SJCRH30 (cell line): ENCODE measurements at regions not wholly inside any gene's neighbourhood (a gene's known extent, or its start where the extent isn't known, plus 50 kb on each side); places are given as distances from the start of the nearest gene placed in this dataset.

Source experiments
- DNase-seq, 2 experiments: peaks; one replicate each; pipeline ENCODE4 v3.0.0-alpha.2; 2015 to 2020
- H3K27ac ChIP-seq: fragments of 250-450 bp; sonication (Bioruptor Pico); 2 replicates; pipeline ENCODE4 v1.5.1; 2020; ENCODE audit warnings: mild to moderate bottlenecking, moderate library complexity
- H3K27me3 ChIP-seq: fragments of 250-450 bp; sonication (Bioruptor Pico); 2 replicates; pipeline ENCODE4 v1.5.1; 2020; ENCODE audit warnings: mild to moderate bottlenecking, moderate library complexity
- H3K36me3 ChIP-seq: fragments of 250-450 bp; sonication (Bioruptor Pico); 2 replicates; pipeline ENCODE4 v1.5.1; 2020; ENCODE audit warnings: mild to moderate bottlenecking, moderate library complexity
- H3K4me1 ChIP-seq: fragments of 250-450 bp; sonication (Bioruptor Pico); 2 replicates; pipeline ENCODE4 v1.5.1; 2020; ENCODE audit warnings: mild to moderate bottlenecking, moderate library complexity
- H3K4me3 ChIP-seq: fragments of 250-450 bp; sonication (Bioruptor Pico); 2 replicates; pipeline ENCODE4 v1.5.1; 2020; ENCODE audit warnings: mild to moderate bottlenecking, moderate library complexity
- H3K9me3 ChIP-seq: fragments of 250-450 bp; sonication (Bioruptor Pico); replicated peaks from 2 replicates; pipeline ENCODE4 v1.5.1; 2020; ENCODE audit warnings: mild to moderate bottlenecking, moderate library complexity

DNA sequence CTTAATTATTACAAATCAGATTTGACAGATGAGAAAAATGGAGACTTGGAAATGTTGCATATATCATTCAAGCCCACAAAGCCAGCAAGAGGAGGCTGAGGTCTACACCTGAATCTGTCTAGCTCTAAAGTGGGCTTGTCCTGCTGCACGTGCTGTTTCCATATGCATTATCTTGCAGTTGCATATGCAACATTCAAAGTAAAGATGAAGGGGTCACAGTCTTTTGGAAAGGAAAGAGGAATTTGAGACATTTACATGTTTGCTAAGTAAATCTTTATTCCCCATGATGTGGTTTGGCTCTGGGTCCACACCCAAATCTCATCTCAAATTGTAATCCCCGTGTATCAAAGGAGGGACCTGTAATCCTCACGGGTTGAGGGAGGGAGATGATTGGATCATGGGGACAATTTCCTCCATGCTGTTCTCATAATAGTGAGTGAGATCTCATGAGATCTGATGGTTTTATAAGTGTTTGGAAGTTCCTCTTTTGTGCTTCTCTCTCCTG lies 98.3 kb downstream of the BACH1 start:
- Histone ChIP-seq H3K27ac (no peak overlapping the region), H3K27me3 (no peaks in the 10 kb centered on the region), H3K4me3 (no peak overlapping the region), H3K4me1 (no peaks in the 10 kb centered on the region), H3K36me3 (no peaks in the 10 kb centered on the region), H3K9me3 (peaks cover 6% of the 10 kb centered on the region; the same call in 1 of the 2 replicates)
- no peak for DNase-seq

DNA sequence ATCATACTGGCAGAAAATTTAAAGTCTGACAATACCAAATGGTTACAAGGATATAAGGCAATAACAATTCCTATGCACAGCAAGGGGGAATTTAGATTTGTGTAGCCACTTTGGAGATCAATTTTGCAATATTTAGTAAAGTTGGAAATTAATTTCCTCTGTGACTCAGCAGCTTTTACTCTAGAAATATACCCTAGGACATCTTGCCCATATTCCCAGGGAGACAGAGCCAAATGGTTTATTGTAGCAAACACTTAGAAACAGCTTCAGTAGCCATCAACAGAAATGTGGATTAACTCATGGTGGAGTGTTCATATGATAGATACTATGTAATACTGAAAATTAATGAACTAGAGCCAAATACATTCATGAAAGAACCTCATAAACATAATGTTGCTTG lies 104.6 kb downstream of the BACH1 start:
- Histone ChIP-seq H3K4me1 (no peaks in the 10 kb centered on the region), H3K9me3 (peaks cover 6% of the 10 kb centered on the region; the same call in 1 of the 2 replicates), H3K27ac (no peak overlapping the region), H3K4me3 (no peak overlapping the region), H3K27me3 (no peaks in the 10 kb centered on the region), H3K36me3 (no peaks in the 10 kb centered on the region; the same call in 1 of the 2 replicates)
- no peak for DNase-seq

DNA sequence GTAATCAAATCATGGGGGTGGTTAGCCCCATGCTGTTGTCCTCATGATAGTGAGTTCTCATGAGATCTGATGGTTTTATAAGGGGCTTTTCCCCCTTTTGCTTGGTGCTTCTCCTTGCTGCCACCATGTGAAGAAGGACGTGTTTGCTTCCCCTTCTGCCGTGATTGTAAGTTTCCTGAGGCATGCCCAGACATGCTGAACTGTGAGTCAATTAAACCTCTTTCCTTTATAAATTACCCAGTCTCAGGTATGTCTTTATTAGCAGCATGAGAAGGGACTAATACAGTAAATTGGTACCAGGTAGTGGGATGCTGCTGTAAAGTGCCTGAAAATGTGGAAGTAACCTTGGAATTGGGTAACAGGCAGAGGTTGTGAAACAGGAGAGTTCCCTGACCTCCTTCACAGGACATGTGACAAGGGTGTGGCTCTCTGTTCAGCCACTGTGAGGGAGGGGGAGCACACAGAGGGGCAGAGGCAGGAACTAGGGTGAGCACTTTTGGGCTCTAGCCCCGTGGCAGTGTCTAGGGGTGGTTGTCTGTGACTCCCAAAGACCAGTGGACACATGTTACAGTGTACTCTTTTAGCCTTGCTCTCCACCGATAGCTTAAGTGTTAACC lies 105.3 kb downstream of the BACH1 start:
- no peaks in the 10 kb centered on the region for H3K4me1 ChIP-seq
- H3K27me3 ChIP-seq = no peaks in the 10 kb centered on the region
- H3K27ac ChIP-seq = no peak overlapping the region
- H3K36me3 ChIP-seq = no peaks in the 10 kb centered on the region; the same call in 1 of the 2 replicates
- H3K4me3 ChIP-seq = no peak overlapping the region
- peaks cover 6% of the 10 kb centered on the region; the same call in 1 of the 2 replicates for H3K9me3 ChIP-seq
- no peak for DNase-seq

DNA sequence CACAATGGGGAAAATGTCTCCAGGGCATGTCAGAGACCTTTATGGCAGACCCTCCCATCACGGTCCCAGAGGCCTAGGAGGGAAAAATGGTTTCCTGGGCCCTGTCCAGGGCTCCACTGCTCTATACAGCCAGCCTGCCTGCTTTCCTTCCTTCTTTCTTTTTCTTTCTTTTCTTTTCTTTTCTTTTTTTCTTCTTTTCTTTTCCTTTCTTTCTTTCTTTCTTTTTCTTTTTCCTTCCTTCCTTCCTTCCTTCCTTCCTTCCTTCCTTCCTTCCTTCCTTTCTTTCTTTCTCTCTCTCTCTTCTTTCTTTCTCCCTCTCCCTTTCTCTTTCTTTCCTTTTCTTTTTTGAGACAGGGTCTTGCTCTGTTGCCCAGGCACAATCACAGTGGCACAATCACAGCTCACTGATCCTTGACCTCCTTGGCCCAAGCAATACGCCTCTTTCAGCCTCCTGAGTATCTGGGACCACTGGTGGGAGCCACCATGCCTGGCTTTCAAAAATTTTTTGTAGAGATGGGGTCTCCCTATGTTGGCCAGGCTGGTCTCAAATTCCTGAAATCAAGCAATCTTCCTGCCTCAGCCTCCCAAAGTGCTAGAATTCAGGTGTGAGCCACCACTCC lies 106.9 kb downstream of the BACH1 start:
- no peaks in the 10 kb centered on the region; the same call in 1 of the 2 replicates for H3K9me3 ChIP-seq
- no peaks in the 10 kb centered on the region for H3K27me3 ChIP-seq
- H3K4me1 ChIP-seq = no peaks in the 10 kb centered on the region
- no peak overlapping the region for H3K27ac ChIP-seq
- no peaks in the 10 kb centered on the region; the same call in 1 of the 2 replicates for H3K36me3 ChIP-seq
- DNase-seq = no peak
- H3K4me3 ChIP-seq = no peak overlapping the region

DNA sequence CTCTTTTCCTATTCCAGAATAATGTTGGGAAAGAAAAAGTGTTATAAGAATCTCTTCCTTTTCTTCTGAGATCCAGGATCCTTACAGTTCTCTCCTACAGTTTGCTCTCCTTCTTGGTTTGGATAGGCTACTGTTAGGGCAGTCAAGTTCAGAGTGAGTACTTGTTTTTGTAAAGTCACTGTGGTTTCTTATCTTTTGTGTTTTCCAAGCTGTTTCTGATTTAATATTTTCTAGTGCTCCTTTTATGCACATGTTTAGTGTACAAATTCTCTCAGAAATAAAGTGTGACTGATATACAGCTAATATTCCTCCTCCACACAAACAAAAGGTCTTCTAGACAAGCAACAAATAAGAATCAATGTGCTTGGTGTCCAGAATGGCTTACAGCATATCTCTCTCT lies 107.7 kb downstream of the BACH1 start:
- no peak overlapping the region for H3K4me3 ChIP-seq
- no peak for DNase-seq
- no peaks in the 10 kb centered on the region; the same call in 1 of the 2 replicates for H3K36me3 ChIP-seq
- no peaks in the 10 kb centered on the region for H3K4me1 ChIP-seq
- no peaks in the 10 kb centered on the region for H3K9me3 ChIP-seq
- H3K27me3 ChIP-seq = no peaks in the 10 kb centered on the region
- H3K27ac ChIP-seq = no peak overlapping the region

DNA sequence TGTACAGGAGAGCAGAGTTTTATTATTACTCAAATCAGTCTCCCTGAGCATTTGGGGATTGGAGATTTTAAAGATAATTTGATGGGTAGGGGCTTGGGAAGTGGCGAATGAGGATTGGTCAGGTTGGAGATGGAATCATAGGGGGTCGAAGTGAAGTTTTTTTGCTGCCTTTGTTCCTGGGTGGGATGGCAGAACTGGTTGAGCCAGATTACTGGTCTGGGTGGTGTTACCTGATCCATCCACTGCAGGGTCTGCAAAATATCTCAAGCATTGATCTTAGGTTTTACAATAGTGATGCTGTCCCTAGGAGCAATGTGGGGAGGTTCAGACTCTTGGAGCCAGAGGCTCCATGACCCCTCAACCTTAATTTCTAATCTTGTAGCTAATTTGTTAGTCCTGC lies 108.8 kb downstream of the BACH1 start:
- Histone ChIP-seq H3K36me3 (no peaks in the 10 kb centered on the region; the same call in 1 of the 2 replicates), H3K4me1 (no peaks in the 10 kb centered on the region), H3K27me3 (no peaks in the 10 kb centered on the region), H3K4me3 (no peak overlapping the region), H3K9me3 (no peaks in the 10 kb centered on the region), H3K27ac (no peak overlapping the region)
- no peak for DNase-seq

DNA sequence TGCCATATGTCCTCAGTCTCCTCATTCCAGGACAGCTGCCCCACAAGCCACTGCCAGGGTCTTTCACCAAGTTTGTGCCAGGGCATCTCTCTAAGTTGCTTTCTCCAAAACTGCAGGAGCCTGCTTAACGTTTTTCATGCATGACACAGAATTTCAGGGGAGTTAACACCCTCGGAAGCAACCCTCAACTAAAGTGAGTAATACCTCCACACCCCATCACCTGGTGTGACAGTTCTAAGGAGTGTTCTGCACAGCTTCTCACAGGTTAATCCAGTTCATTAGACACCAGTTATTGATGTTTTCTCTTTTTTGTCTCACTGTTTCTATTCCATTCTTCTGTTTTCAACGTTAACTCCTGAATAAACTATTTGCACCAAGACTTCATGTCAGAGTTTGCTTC lies 115.0 kb downstream of the BACH1 start:
- Histone ChIP-seq H3K27ac (no peak overlapping the region), H3K4me1 (no peaks in the 10 kb centered on the region), H3K9me3 (no peaks in the 10 kb centered on the region), H3K4me3 (no peak overlapping the region), H3K36me3 (no peaks in the 10 kb centered on the region), H3K27me3 (no peaks in the 10 kb centered on the region)
- DNase-seq = no peak

DNA sequence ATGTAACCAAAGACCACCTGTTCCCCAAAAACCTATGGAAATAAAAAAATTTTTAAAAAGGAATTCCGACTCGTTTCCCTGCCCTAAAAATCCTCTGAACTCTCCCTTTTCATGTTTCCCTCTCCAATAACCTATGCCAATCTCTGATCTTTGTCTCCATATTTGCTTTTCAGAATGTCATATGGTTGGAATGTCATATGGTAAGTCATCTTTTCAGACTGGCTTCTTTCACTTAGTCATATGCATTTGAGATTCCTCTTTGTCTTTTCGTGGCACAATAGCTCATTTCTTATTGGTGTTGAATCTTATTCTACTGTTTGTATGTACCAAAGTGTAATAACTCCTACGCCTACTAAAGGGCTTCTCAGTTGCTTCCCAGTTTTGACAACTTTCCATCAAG lies 117.5 kb downstream of the BACH1 start:
- no peak overlapping the region for H3K27ac ChIP-seq
- H3K9me3 ChIP-seq = no peaks in the 10 kb centered on the region
- H3K27me3 ChIP-seq = no peaks in the 10 kb centered on the region
- H3K4me1 ChIP-seq = no peaks in the 10 kb centered on the region
- DNase-seq = no peak
- no peaks in the 10 kb centered on the region for H3K36me3 ChIP-seq
- H3K4me3 ChIP-seq = no peak overlapping the region

DNA sequence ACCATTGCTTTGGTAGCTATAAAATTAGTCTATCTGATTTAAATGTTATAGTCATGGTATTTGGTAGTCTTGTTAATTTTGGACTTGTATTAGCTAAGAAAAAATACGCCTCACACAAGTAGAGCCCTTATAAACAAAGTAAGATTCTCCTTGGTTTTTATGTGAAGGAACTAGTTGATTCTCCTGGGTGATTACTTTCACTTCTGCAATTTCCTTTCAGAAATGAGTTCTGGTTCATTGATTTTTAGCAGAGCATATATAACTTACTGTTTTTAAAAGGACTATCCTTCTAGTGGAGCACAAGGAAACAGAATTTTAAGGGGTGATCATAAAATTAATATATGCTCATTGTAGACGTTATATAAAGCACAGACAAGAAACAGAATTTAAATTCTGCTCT lies 120.1 kb downstream of the BACH1 start:
- DNase-seq = no peak
- Histone ChIP-seq H3K4me3 (no peak overlapping the region), H3K27me3 (no peaks in the 10 kb centered on the region), H3K27ac (no peak overlapping the region), H3K4me1 (no peaks in the 10 kb centered on the region), H3K36me3 (no peaks in the 10 kb centered on the region), H3K9me3 (no peaks in the 10 kb centered on the region)

DNA sequence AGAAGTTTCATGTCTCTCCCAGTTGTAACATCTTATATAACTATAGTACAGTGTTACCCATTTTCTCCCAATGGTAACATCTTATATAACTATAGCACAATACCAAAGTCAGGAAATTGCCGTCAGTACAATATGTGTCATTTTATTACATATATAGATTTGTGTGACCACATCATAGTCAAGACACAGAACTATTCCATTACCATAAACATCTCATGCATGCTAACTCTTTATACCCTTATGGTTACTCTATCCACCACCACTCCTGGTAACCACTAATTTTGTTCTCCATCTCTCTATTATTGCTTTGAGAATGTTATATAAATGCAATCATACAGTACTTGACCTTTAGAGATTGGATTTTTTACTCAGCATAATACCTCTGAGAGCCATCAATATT lies 120.7 kb downstream of the BACH1 start:
- no peak for DNase-seq
- Histone ChIP-seq H3K4me3 (no peak overlapping the region), H3K27ac (no peak overlapping the region), H3K27me3 (no peaks in the 10 kb centered on the region), H3K9me3 (no peaks in the 10 kb centered on the region), H3K36me3 (no peaks in the 10 kb centered on the region), H3K4me1 (no peaks in the 10 kb centered on the region)

DNA sequence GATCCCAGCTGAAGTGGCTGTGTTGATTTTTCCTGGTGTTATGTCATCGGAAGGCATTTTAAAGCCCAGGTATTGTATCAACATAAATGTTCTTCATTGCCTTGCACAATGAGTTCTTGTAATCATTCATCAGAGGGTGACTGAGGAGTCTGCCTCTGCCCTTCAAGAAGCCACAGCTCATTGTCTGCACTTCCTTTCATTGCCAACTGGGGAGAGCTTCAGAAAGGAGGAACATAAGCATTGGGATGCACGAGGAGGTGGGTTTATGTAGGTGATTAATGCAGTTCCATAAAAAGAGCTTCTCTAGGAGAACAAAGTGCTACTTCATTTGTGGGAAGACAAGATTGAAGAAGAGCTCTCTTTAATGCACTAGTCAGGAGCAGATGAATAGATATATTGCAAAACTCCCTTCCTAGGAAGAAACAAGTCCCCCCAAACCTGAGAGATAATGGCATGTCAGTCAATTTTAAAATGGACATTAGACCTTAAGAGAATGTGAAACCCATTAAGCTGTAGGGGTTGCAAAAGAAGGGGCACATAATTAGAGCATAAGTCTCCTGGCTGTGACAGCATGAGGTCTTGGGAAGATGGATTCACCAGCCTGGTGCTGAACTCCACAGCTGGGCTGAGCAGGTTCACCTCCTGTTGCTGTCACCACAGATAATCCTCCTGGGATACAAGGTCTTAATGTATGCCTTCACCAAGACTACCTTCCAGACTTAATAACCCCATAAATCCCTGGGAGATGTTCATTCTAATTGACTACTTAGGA lies 124.6 kb downstream of the BACH1 start:
- H3K36me3 ChIP-seq = no peaks in the 10 kb centered on the region
- H3K27ac ChIP-seq = no peak overlapping the region
- H3K4me1 ChIP-seq = no peaks in the 10 kb centered on the region

DNA sequence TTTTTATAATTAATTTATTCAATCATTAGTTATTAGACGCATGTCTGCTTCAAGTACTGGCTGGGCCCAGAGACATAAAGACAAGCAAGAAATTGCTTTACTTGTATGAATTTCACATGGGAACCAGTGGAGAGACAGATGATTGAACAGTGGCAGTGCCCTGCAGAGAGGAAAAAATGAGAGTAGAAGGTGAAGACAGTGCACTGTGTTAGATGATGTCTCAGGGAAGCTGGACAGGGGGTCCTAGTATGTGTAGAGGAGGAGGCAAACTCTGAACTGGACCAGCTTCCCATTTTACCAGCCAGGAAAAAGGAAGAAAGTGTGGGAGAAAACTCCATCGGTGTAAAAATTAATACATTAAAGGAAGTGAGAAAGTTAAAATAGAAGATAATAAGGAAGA lies 126.0 kb downstream of the BACH1 start:
- no peaks in the 10 kb centered on the region for H3K36me3 ChIP-seq
- H3K27ac ChIP-seq = no peak overlapping the region
- no peaks in the 10 kb centered on the region for H3K9me3 ChIP-seq
- H3K4me1 ChIP-seq = no peaks in the 10 kb centered on the region
- H3K4me3 ChIP-seq = no peak overlapping the region
- H3K27me3 ChIP-seq = no peaks in the 10 kb centered on the region
- DNase-seq = no peak

More for the DNA sequence above, 124.6 kb downstream of the BACH1 start:
- Histone ChIP-seq H3K4me3 (no peak overlapping the region), H3K27me3 (no peaks in the 10 kb centered on the region), H3K9me3 (no peaks in the 10 kb centered on the region)
- no peak for DNase-seq

DNA sequence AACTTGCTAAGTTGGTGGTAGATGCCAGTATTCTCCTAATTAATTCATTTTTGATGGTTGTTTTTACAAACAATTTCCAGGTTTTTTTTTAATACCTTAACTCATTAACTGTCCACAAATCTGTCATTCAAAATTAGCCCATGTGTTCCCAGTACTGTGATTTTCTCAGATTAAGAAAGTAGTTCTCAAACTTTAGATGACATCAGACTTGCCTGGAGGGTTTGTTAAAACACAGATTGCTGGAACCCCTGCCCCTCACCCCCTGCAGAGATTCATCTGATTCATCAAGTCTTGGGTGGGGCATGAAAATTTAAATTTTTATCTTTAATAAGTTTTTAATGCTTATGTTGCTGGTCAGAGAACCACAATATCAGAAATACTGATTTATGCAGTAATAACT lies 130.5 kb downstream of the BACH1 start:
- H3K4me1 ChIP-seq = no peaks in the 10 kb centered on the region
- no peak overlapping the region for H3K27ac ChIP-seq
- H3K4me3 ChIP-seq = no peak overlapping the region
- no peaks in the 10 kb centered on the region for H3K36me3 ChIP-seq
- no peaks in the 10 kb centered on the region for H3K27me3 ChIP-seq
- 0 out of 2 replicates have a peak, but pooled peaks cover 7% of the 10 kb centered on the region for H3K9me3 ChIP-seq
- DNase-seq = no peak

DNA sequence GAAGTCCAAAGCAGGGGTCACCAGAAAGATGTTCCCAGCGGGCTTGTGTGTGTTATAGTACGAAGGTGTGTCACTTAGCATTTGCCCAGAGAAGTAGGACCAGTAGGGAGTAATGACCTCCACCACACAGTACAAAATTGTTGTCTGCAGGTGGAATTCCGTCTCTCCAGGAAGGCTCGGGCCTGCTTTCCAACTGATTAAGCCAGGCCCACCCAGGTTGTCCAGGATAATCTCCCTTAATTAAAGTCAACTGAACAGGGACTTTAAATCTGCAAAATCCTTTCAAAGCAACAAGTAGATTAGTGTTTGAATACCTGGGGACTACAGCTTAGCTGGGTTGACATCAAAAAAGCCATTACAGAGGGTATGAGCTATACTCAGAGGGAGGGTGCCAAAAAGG lies 131.3 kb downstream of the BACH1 start:
- H3K9me3 ChIP-seq = 0 out of 2 replicates have a peak, but pooled peaks cover 7% of the 10 kb centered on the region
- no peaks in the 10 kb centered on the region for H3K4me1 ChIP-seq
- H3K36me3 ChIP-seq = no peaks in the 10 kb centered on the region
- no peaks in the 10 kb centered on the region for H3K27me3 ChIP-seq
- no peak overlapping the region for H3K4me3 ChIP-seq
- no peak overlapping the region for H3K27ac ChIP-seq
- no peak for DNase-seq

DNA sequence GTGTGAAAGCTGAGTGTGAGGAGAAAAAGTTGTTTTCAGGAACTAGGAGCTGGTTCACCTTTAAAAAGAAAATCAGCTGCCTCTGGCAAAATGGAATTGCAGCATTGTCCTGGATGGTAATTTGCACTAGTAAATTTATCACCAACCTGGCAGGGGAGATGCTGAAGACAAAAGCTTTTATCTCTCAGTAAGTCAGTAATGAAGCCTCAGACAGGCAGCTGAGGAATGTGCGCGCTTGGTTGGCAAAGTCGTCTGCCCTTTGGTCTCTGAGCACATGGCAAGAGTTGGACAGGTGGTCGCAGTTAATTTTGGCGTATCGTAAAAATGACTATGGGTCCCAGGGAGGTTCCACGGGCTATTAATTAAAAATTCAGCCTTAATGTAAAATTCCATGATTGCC lies 131.9 kb downstream of the BACH1 start:
- no peak overlapping the region for H3K4me3 ChIP-seq
- H3K27ac ChIP-seq = no peak overlapping the region
- no peaks in the 10 kb centered on the region for H3K27me3 ChIP-seq
- H3K36me3 ChIP-seq = no peaks in the 10 kb centered on the region
- no peaks in the 10 kb centered on the region for H3K4me1 ChIP-seq
- DNase-seq = peak in 1 of 2 experiments; percentile 7
- 0 out of 2 replicates have a peak, but pooled peaks cover 7% of the 10 kb centered on the region for H3K9me3 ChIP-seq
